GM12878 (cell line): ENCODE measurements at regions not wholly inside any gene's neighbourhood (a gene's known extent, or its start where the extent isn't known, plus 50 kb on each side); places are given as distances from the start of the nearest gene placed in this dataset.

ENCODE experiments used
- ATAC-seq: fragments of 200-7000 bp; cut with Tn5 transposase; 3 replicates; pipeline ENCODE4 v1.9.1; 2020; ENCODE audit warnings: mild to moderate bottlenecking, moderate library complexity
- BruUV-seq: library from RNA; stranded (reverse); fragments of 400-500 nt; replicated peaks from 2 replicates; lab custom pipeline; 2021; lab: Mats Ljungman, UMichigan
- CTCF ChIA-PET: fragments of 300-600 bp; sonication (Branson Sonifier 250); formaldehyde crosslinking; extraction: SDS; loops from one replicate; lab custom pipeline; 2021; ENCODE audit warnings: inconsistent platforms; lab: Yijun Ruan, JAX
- POLR2A ChIA-PET: fragments of 350-600 bp; formaldehyde crosslinking; extraction: SDS; loops from one replicate; lab custom pipeline; 2021; ENCODE audit warnings: inconsistent platforms; lab: Charles Lee
- RAD21 ChIA-PET: fragments of 300-600 bp; sonication (Branson Sonifier 250); formaldehyde crosslinking; loops from one replicate; lab custom pipeline; 2023; ENCODE audit warnings: antibody characterized with exemption; ENCODE audit not compliant: unreplicated experiment; lab: Charles Lee
- SMC1A ChIA-PET: fragments of 300-600 bp; sonication (Branson Sonifier 250); formaldehyde crosslinking; loops from one replicate; lab custom pipeline; 2023; ENCODE audit not compliant: unreplicated experiment, uncharacterized antibody; lab: Charles Lee
- DNase-seq: peaks from one replicate; pipeline ENCODE4 v3.0.0-alpha.2; 2011; ENCODE audit warnings: low read depth, low spot score
- FAIRE-seq: peaks from 3 replicates; lab custom pipeline; 2011; peaks lifted over from hg19 to GRCh38; lab: Jason Lieb, UNC
- H2AFZ ChIP-seq: 2 replicates; pipeline ENCODE4 v1.6.0; 2011; ENCODE audit warnings: low read depth, low read length, control low read depth; ENCODE audit not compliant: control insufficient read depth
- H3K27ac ChIP-seq: 2 replicates; pipeline ENCODE4 v1.5.1; 2011; ENCODE audit warnings: control low read depth; ENCODE audit not compliant: control insufficient read depth, insufficient read depth
- H3K27me3 ChIP-seq, 2 experiments: replicated peaks in 1 of 2; 2 replicates each; pipeline versions ENCODE4 v1.6.0 to v1.6.1; 2011; ENCODE audit warnings: low read length in 1 of 2; ENCODE audit not compliant: control insufficient read depth in 2 of 2, insufficient read depth in 2 of 2
- H3K36me3 ChIP-seq, 2 experiments: 2 replicates each; pipeline ENCODE4 v1.5.1; 2011; ENCODE audit warnings: low read length in 1 of 2; ENCODE audit not compliant: control insufficient read depth in 2 of 2, insufficient read depth in 2 of 2
- H3K4me1 ChIP-seq: 2 replicates; pipeline ENCODE4 v1.6.1; 2011; ENCODE audit warnings: mild to moderate bottlenecking, low read length, moderate library complexity, mixed read lengths; ENCODE audit not compliant: control insufficient read depth, insufficient read depth
- H3K4me2 ChIP-seq: 2 replicates; pipeline ENCODE4 v1.6.0; 2011; ENCODE audit warnings: control low read depth; ENCODE audit not compliant: control insufficient read depth, insufficient read depth
- H3K4me3 ChIP-seq: fragments of 200-600 bp; sonication (generic); 2 replicates; pipeline ENCODE4 v1.5.1; 2016
- H3K79me2 ChIP-seq: 2 replicates; pipeline ENCODE4 v1.6.0; 2011; ENCODE audit warnings: low read length; ENCODE audit not compliant: control insufficient read depth, insufficient read depth
- H3K9ac ChIP-seq: 2 replicates; pipeline ENCODE4 v1.8.0; 2011; ENCODE audit warnings: low read length, control low read depth, mixed read lengths; ENCODE audit not compliant: control insufficient read depth, insufficient read depth
- H3K9me3 ChIP-seq: replicated peaks from 3 replicates; pipeline ENCODE4 v1.5.1; 2011; ENCODE audit warnings: mild to moderate bottlenecking, low read length; ENCODE audit not compliant: control insufficient read depth, insufficient read depth
- H4K20me1 ChIP-seq: 2 replicates; pipeline ENCODE4 v1.6.0; 2011; ENCODE audit not compliant: control insufficient read depth, insufficient read depth
- BCL11A ChIP-seq: IDR thresholded peaks from 2 replicates; pipeline ENCODE4 v1.6.1; 2011; ENCODE audit warnings: low read depth, low read length
- CBX5 ChIP-seq: sonication (generic); IDR thresholded peaks from 2 replicates; pipeline ENCODE4 v1.6.1; 2016; ENCODE audit warnings: low read depth, moderate library complexity, mild to moderate bottlenecking, inconsistent platforms
- CREB1 ChIP-seq: IDR thresholded peaks from 2 replicates; pipeline ENCODE4 v1.6.1; 2012; ENCODE audit warnings: low read depth, mild to moderate bottlenecking, inconsistent platforms
- E2F8 ChIP-seq: fragments of 450-650 bp; IDR thresholded peaks from 2 replicates; pipeline ENCODE4 v1.6.1; 2018; ENCODE audit warnings: mild to moderate bottlenecking, low read depth, moderate library complexity; ENCODE audit not compliant: partially characterized antibody
- KDM1A ChIP-seq: fragments of 200-600 bp; sonication (generic); IDR thresholded peaks from 2 replicates; pipeline ENCODE4 v1.6.1; 2016; ENCODE audit warnings: borderline replicate concordance
- PRDM15 ChIP-seq: fragments of 450-650 bp; formaldehyde crosslinking; IDR thresholded peaks from 2 replicates; pipeline ENCODE4 v1.4.0; 2020; ENCODE audit warnings: mild to moderate bottlenecking, moderate library complexity
- RB1 ChIP-seq: fragments of 450-650 bp; formaldehyde crosslinking; IDR thresholded peaks from 2 replicates; pipeline ENCODE4 v1.6.1; 2017; ENCODE audit warnings: mild to moderate bottlenecking, borderline replicate concordance
- ZNF217 ChIP-seq: fragments of 450-650 bp; IDR thresholded peaks from 2 replicates; pipeline ENCODE4 v1.6.1; 2017; ENCODE audit warnings: antibody characterized with exemption, mild to moderate bottlenecking
- WGBS: methylation state at CpG from one replicate; pipeline ENCODE4 v1.1.6; 2016; ENCODE audit warnings: low lambda C conversion rate; ENCODE audit not compliant: insufficient replicate concordance, insufficient coverage; ENCODE audit errors: missing lambda C conversion rate; 5-methylcytosine and 5-hydroxymethylcytosine counted together
- in situ Hi-C: fragments of 300-500 bp; cut with MboI; formaldehyde crosslinking; loops from 9 replicates; pipeline ENCODE4 v1.14.3; 2018; ENCODE audit warnings: mixed read lengths
- intact Hi-C: fragments of 100-400 bp; cut with micrococcal nuclease; formaldehyde crosslinking; loops from one replicate; pipeline ENCODE4 v1.14.2; 2022; ENCODE audit not compliant: unreplicated experiment
- TF ChIP-seq, protein P1 (sequence below): IDR thresholded peaks from 2 replicates; pipeline ENCODE4 v1.6.1; 2012; ENCODE audit warnings: low read depth, low read length, improper control_type of control experiment
- TF ChIP-seq, protein P2 (sequence below): fragments of 450-650 bp; IDR thresholded peaks from 2 replicates; pipeline ENCODE4 v1.6.1; 2014; ENCODE audit warnings: mild to moderate bottlenecking
- TF ChIP-seq, protein P3 (sequence below): fragments of 150-350 bp; IDR thresholded peaks from 2 replicates; pipeline ENCODE4 v1.6.1; 2016; ENCODE audit warnings: low read depth, low read length

DNA sequence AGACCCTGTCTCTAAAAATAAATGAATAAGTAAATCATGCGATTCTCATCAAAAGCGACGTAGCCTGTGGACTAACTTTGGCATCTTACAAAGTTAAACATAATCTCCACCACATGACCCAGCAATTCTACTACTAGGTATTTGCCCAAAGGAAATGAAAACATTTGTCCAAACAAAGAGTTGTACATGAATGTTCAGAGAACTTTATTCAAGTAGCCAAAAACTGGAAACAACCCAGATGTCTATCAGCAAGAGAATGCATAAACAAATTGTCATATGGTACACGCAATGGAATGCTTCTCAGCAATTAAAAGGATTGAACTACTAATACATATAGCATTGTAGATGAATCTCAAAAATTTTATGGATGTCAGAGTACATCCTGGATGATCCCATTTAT lies 82.6 kb downstream of the ADRB2 start:
- Histone ChIP-seq H3K79me2 (no peaks in the 10 kb centered on the region), H3K9me3 (no peaks in the 10 kb centered on the region), H2AFZ (no peak overlapping the region), H3K4me1 (no peaks in the 10 kb centered on the region; the same call in 1 of the 2 replicates), H4K20me1 (no peaks in the 10 kb centered on the region), H3K27ac (no peak overlapping the region), H3K9ac (no peak overlapping the region), H3K36me3 (no peaks in the 10 kb centered on the region), H3K4me2 (no peak overlapping the region), H3K27me3 (no peaks in the 10 kb centered on the region; a peak in 1 of 4 replicates), H3K4me3 (no peak overlapping the region)
- BruUV-seq = no TSS peak
- CTCF ChIA-PET = interaction anchor here (0.9 kb wide), 1 partner anchor 168 kb away, joined by 4 read pairs; no protein-coding TSS in a partner anchor
- 23% methylated on average over 4 of the region's 4 CpGs for WGBS
- DNase-seq = no peak
- in situ Hi-C loops (no loop called here), intact Hi-C loops (no loop called here)
- no peak for FAIRE-seq
- no peak for ATAC-seq
- RAD21 ChIA-PET = no interaction called here
- POLR2A ChIA-PET = no interaction called here
- SMC1A ChIA-PET = no interaction called here
- no peak for TF ChIP-seq PRDM15 (CRISPR knock-in tag)
- TF ChIP-seq, protein P1, sequence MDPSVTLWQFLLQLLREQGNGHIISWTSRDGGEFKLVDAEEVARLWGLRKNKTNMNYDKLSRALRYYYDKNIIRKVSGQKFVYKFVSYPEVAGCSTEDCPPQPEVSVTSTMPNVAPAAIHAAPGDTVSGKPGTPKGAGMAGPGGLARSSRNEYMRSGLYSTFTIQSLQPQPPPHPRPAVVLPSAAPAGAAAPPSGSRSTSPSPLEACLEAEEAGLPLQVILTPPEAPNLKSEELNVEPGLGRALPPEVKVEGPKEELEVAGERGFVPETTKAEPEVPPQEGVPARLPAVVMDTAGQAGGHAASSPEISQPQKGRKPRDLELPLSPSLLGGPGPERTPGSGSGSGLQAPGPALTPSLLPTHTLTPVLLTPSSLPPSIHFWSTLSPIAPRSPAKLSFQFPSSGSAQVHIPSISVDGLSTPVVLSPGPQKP = no peak
- no peak for TF ChIP-seq BCL11A
- TF ChIP-seq E2F8 = no peak
- no peak for TF ChIP-seq CBX5
- TF ChIP-seq CREB1 = no peak
- no peak for TF ChIP-seq ZNF217
- TF ChIP-seq, protein P2, sequence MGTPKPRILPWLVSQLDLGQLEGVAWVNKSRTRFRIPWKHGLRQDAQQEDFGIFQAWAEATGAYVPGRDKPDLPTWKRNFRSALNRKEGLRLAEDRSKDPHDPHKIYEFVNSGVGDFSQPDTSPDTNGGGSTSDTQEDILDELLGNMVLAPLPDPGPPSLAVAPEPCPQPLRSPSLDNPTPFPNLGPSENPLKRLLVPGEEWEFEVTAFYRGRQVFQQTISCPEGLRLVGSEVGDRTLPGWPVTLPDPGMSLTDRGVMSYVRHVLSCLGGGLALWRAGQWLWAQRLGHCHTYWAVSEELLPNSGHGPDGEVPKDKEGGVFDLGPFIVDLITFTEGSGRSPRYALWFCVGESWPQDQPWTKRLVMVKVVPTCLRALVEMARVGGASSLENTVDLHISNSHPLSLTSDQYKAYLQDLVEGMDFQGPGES = no peak
- TF ChIP-seq RB1 = no peak
- TF ChIP-seq, protein P3, sequence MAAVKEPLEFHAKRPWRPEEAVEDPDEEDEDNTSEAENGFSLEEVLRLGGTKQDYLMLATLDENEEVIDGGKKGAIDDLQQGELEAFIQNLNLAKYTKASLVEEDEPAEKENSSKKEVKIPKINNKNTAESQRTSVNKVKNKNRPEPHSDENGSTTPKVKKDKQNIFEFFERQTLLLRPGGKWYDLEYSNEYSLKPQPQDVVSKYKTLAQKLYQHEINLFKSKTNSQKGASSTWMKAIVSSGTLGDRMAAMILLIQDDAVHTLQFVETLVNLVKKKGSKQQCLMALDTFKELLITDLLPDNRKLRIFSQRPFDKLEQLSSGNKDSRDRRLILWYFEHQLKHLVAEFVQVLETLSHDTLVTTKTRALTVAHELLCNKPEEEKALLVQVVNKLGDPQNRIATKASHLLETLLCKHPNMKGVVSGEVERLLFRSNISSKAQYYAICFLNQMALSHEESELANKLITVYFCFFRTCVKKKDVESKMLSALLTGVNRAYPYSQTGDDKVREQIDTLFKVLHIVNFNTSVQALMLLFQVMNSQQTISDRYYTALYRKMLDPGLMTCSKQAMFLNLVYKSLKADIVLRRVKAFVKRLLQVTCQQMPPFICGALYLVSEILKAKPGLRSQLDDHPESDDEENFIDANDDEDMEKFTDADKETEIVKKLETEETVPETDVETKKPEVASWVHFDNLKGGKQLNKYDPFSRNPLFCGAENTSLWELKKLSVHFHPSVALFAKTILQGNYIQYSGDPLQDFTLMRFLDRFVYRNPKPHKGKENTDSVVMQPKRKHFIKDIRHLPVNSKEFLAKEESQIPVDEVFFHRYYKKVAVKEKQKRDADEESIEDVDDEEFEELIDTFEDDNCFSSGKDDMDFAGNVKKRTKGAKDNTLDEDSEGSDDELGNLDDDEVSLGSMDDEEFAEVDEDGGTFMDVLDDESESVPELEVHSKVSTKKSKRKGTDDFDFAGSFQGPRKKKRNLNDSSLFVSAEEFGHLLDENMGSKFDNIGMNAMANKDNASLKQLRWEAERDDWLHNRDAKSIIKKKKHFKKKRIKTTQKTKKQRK = no peak
- no peak for TF ChIP-seq KDM1A
